Calu3 (cell line): ENCODE measurements at regions not wholly inside any gene's neighbourhood (a gene's known extent, or its start where the extent isn't known, plus 50 kb on each side); places are given as distances from the start of the nearest gene placed in this dataset.
A peak's percentile ranks its signal among the peaks of the same experiment; 100 is the strongest.

ENCODE experiments used
- BruUV-seq: library from RNA; stranded (reverse); fragments of 400-500 nt; replicated peaks from 2 replicates; lab custom pipeline; 2021; lab: Mats Ljungman, UMichigan
- CTCF ChIA-PET: fragments of 300-600 bp; sonication (Branson Sonifier 250); formaldehyde crosslinking; loops from one replicate; lab custom pipeline; 2022; ENCODE audit warnings: antibody characterized with exemption; lab: Charles Lee
- DNase-seq: peaks from one replicate; pipeline ENCODE4 v3.0.0; 2022
- H3K27ac Mint-ChIP-seq: one replicate; pipeline ENCODE4 v1.8.0; 2022; ENCODE audit warnings: mixed read lengths; ENCODE audit not compliant: unreplicated experiment
- H3K27me3 Mint-ChIP-seq: one replicate; pipeline ENCODE4 v1.8.0; 2022; ENCODE audit warnings: mixed read lengths; ENCODE audit not compliant: unreplicated experiment
- H3K36me3 Mint-ChIP-seq: one replicate; pipeline ENCODE4 v1.8.0; 2022; ENCODE audit warnings: mild to moderate bottlenecking, moderate library complexity, mixed read lengths; ENCODE audit not compliant: insufficient read depth, unreplicated experiment
- H3K4me1 Mint-ChIP-seq: one replicate; pipeline ENCODE4 v1.8.0; 2022; ENCODE audit warnings: mild to moderate bottlenecking, low read depth, mixed read lengths; ENCODE audit not compliant: unreplicated experiment
- H3K4me3 Mint-ChIP-seq: one replicate; pipeline ENCODE4 v1.8.0; 2022; ENCODE audit warnings: mild to moderate bottlenecking, low read depth, moderate library complexity, mixed read lengths; ENCODE audit not compliant: unreplicated experiment
- H3K9me3 Mint-ChIP-seq: one replicate; pipeline ENCODE4 v1.8.0; 2022; ENCODE audit warnings: low read depth, mixed read lengths; ENCODE audit not compliant: unreplicated experiment
- intact Hi-C: fragments of 100-400 bp; cut with micrococcal nuclease; formaldehyde crosslinking; loops from one replicate; pipeline ENCODE4 v1.10.0; 2022; ENCODE audit not compliant: unreplicated experiment
- TF ChIP-seq, protein P1 (sequence below): fragments of 200-600 bp; IDR thresholded peaks from one replicate; pipeline ENCODE4 v1.8.0; 2022; ENCODE audit warnings: antibody characterized with exemption; ENCODE audit not compliant: unreplicated experiment

- no TSS peak for BruUV-seq
- intact Hi-C loops = no loop called here
- peaks cover 12% of the 10 kb centered on the region for H3K36me3 Mint-ChIP-seq
- no peak overlapping the region for H3K27ac Mint-ChIP-seq
- H3K4me1 Mint-ChIP-seq = peaks cover 73% of the 10 kb centered on the region
- TF ChIP-seq, protein P1, sequence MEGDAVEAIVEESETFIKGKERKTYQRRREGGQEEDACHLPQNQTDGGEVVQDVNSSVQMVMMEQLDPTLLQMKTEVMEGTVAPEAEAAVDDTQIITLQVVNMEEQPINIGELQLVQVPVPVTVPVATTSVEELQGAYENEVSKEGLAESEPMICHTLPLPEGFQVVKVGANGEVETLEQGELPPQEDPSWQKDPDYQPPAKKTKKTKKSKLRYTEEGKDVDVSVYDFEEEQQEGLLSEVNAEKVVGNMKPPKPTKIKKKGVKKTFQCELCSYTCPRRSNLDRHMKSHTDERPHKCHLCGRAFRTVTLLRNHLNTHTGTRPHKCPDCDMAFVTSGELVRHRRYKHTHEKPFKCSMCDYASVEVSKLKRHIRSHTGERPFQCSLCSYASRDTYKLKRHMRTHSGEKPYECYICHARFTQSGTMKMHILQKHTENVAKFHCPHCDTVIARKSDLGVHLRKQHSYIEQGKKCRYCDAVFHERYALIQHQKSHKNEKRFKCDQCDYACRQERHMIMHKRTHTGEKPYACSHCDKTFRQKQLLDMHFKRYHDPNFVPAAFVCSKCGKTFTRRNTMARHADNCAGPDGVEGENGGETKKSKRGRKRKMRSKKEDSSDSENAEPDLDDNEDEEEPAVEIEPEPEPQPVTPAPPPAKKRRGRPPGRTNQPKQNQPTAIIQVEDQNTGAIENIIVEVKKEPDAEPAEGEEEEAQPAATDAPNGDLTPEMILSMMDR = no peak
- DNase-seq = no peak
- CTCF ChIA-PET = no interaction called here
- no peaks in the 10 kb centered on the region for H3K27me3 Mint-ChIP-seq
- no peak overlapping the region for H3K4me3 Mint-ChIP-seq
- peaks cover 8% of the 10 kb centered on the region for H3K9me3 Mint-ChIP-seq
Measured at GRCh38 chr7:17601921-17602320, 303.5 kb downstream of the AHR start.

GRCh38 chr7:17608114-17608833 is 309.8 kb downstream of the AHR start:
- Mint-ChIP-seq H3K4me1 (peaks cover 62% of the 10 kb centered on the region), H3K4me3 (no peak overlapping the region), H3K36me3 (no peaks in the 10 kb centered on the region), H3K27ac (peak overlapping the region; percentile 4), H3K27me3 (no peaks in the 10 kb centered on the region), H3K9me3 (peaks cover 8% of the 10 kb centered on the region)
- TF ChIP-seq, protein P1 = no peak
- CTCF ChIA-PET = interaction anchor here (0.7 to 1.2 kb wide), 5 partner anchors 8 to 206 kb away, joined by 3 to 5 read pairs (median 4); no protein-coding TSS in a partner anchor
- BruUV-seq = no TSS peak
- intact Hi-C loops = no loop called here
- no peak for DNase-seq

GRCh38 chr7:17611611-17612010 is 313.2 kb downstream of the AHR start:
- peaks cover 41% of the 10 kb centered on the region for H3K4me1 Mint-ChIP-seq
- BruUV-seq = no TSS peak
- no peaks in the 10 kb centered on the region for H3K36me3 Mint-ChIP-seq
- TF ChIP-seq, protein P1 = no peak
- no peaks in the 10 kb centered on the region for H3K9me3 Mint-ChIP-seq
- no peak for DNase-seq
- no peak overlapping the region for H3K4me3 Mint-ChIP-seq
- no peak overlapping the region for H3K27ac Mint-ChIP-seq
- CTCF ChIA-PET = no interaction called here
- intact Hi-C loops = no loop called here
- H3K27me3 Mint-ChIP-seq = no peaks in the 10 kb centered on the region

- Mint-ChIP-seq H3K36me3 (no peaks in the 10 kb centered on the region), H3K4me3 (no peak overlapping the region), H3K27me3 (no peaks in the 10 kb centered on the region), H3K4me1 (peaks cover 38% of the 10 kb centered on the region), H3K27ac (no peak overlapping the region), H3K9me3 (no peaks in the 10 kb centered on the region)
- intact Hi-C loops = no loop called here
- BruUV-seq = no TSS peak
- CTCF ChIA-PET = no interaction called here
- TF ChIP-seq, protein P1 = no peak
- no peak for DNase-seq
Measured at GRCh38 chr7:17613338-17614041, 315.0 kb downstream of the AHR start.
